Vagina (tissue), 2 donors: ENCODE measurements at regions not wholly inside any gene's neighbourhood (a gene's known extent, or its start where the extent isn't known, plus 50 kb on each side); places are given as distances from the start of the nearest gene placed in this dataset.

ENCODE experiments used
- POLR2A ChIP-seq, 2 donors: fragments of 450-650 bp; IDR thresholded peaks; one replicate each; pipeline ENCODE4 v1.6.1; 2017; ENCODE audit warnings: antibody characterized with exemption in 2 of 2, mild to moderate bottlenecking in 2 of 2, moderate library complexity in 2 of 2
- POLR2AphosphoS5 ChIP-seq, 2 donors: sonication (generic); formaldehyde crosslinking; IDR thresholded peaks; one replicate each; pipeline ENCODE4 v1.9.0; 2017; ENCODE audit warnings: antibody characterized with exemption in 2 of 2, mild to moderate bottlenecking in 2 of 2, low read depth in 1 of 2; ENCODE audit not compliant: insufficient read depth in 1 of 2

- no peak for TF ChIP-seq POLR2AphosphoS5 (IDR thresholded peaks at IDR 0.05; ENCODE audit: insufficient read depth in 1 of 2, low read depth in 1 of 2)
- no peak for TF ChIP-seq POLR2A (IDR thresholded peaks at IDR 0.05)
Observed at GRCh38 chr21:43329711-43330269, 97.1 kb downstream of the SIK1 start.
